NCI-H1436 treated with DMSO at 0.1 percent for 48 hours (cell line): ENCODE measurements at regions not wholly inside any gene's neighbourhood (a gene's known extent, or its start where the extent isn't known, plus 50 kb on each side); places are given as distances from the start of the nearest gene placed in this dataset.
"Not testable (repeated sequence)": the region's sequence is repeated elsewhere in the genome, so short reads cannot be mapped to it uniquely, and the experiment has no call there.

Experiments used
- DNase-seq: peaks from one replicate; lab custom pipeline; 2025; lab: John Stamatoyannopoulos, UW

- DNase-seq = no peak
These were observed 133.7 kb downstream of the ANXA2 start for GRCh38 chr15:60264088-60264487.

GRCh38 chr15:60264566-60264965 lies 133.2 kb downstream of the ANXA2 start:
- DNase-seq = no peak

DNA sequence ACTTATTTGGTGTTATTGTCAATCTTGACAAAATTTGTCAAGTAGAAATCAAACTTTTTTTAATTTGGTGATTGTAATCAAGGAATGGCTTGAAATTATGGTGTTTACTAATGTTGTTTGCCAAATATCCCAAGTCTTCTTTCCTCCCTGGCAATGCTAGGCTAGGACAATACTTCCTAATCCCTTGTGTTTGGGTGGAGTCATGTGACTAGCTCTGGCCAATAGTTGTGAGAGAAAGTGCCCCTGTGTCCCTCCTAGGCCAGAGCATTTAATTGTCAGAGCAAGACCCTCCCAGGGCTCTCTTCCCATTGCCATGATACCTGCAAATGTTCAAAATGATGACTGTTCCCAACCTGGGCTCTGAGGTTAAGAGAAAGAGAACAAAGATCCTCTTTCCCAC lies 132.7 kb downstream of the ANXA2 start:
- no peak for DNase-seq

DNA sequence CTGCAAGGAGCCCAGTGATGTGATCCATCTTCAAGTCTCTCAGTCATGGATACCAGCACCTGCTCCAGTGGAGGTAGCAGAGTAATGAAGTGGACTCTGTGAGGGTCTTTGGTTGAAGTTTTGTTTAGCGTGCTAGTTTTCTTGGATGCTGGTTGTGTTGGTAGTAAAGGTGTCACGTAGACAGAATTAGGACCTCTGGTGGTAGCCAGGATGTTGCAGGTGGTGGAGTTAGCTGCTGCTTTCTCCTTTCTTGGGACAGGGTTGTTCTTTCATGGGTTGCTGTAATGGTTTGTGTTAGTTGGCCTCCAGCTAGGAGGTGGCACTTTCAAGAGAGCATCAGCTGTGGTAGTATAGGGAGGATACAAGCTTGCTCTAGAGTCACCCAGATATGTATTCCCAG lies 125.2 kb downstream of the ANXA2 start:
- DNase-seq = no peak

GRCh38 chr15:60275624-60276023 lies 122.2 kb downstream of the ANXA2 start:
- no peak for DNase-seq

- DNase-seq = no peak
These were observed 118.9 kb downstream of the ANXA2 start for GRCh38 chr15:60278879-60279278.

- DNase-seq = no peak
These were observed 117.5 kb downstream of the ANXA2 start for GRCh38 chr15:60280259-60280658.

- DNase-seq = no peak
These were observed 113.8 kb downstream of the ANXA2 start for GRCh38 chr15:60283936-60284335.

- not testable (repeated sequence) for DNase-seq
These were observed 101.9 kb downstream of the ANXA2 start for GRCh38 chr15:60295901-60296300.

GRCh38 chr15:60297047-60297446 lies 100.7 kb downstream of the ANXA2 start:
- DNase-seq = no peak
